Neural progenitor cell (in vitro differentiated cells): ENCODE measurements at regions not wholly inside any gene's neighbourhood (a gene's known extent, or its start where the extent isn't known, plus 50 kb on each side); places are given as distances from the start of the nearest gene placed in this dataset.

Source experiments
- EZH2 ChIP-seq: fragments of 200-600 bp; sonication (generic); IDR thresholded peaks from 2 replicates; pipeline ENCODE4 v1.6.1; 2017; ENCODE audit warnings: antibody characterized with exemption, mild to moderate bottlenecking, moderate library complexity
- EZH2phosphoT487 ChIP-seq: fragments of 200-600 bp; sonication (generic); IDR thresholded peaks from 2 replicates; pipeline ENCODE4 v1.6.1; 2017; ENCODE audit warnings: antibody characterized with exemption
- TF ChIP-seq, protein P1 (sequence below): fragments of 200-600 bp; sonication (generic); IDR thresholded peaks from 2 replicates; pipeline ENCODE4 v1.5.1; 2017; ENCODE audit warnings: antibody characterized with exemption, mild to moderate bottlenecking

DNA sequence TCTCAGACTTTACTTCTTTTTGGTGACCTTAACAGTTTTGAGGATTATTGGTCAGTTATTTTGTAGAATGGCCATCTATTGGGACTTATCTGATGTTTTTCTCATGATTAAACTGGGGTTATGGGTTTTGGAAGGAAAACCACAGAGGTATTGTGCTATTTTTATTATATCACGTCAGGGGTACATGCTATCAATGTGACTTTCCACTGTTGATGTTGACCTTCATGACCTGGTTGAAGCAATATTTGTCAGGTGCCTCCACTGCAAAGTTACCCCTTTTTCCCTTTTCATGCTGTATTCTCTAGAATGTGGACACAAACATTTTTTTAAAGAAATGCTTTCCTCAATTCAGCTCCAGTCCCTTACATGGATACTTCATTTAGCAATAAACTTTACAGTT, 152.8 kb upstream of the TSLP start:
- TF ChIP-seq, protein P1, sequence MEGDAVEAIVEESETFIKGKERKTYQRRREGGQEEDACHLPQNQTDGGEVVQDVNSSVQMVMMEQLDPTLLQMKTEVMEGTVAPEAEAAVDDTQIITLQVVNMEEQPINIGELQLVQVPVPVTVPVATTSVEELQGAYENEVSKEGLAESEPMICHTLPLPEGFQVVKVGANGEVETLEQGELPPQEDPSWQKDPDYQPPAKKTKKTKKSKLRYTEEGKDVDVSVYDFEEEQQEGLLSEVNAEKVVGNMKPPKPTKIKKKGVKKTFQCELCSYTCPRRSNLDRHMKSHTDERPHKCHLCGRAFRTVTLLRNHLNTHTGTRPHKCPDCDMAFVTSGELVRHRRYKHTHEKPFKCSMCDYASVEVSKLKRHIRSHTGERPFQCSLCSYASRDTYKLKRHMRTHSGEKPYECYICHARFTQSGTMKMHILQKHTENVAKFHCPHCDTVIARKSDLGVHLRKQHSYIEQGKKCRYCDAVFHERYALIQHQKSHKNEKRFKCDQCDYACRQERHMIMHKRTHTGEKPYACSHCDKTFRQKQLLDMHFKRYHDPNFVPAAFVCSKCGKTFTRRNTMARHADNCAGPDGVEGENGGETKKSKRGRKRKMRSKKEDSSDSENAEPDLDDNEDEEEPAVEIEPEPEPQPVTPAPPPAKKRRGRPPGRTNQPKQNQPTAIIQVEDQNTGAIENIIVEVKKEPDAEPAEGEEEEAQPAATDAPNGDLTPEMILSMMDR, result no peak
- TF ChIP-seq EZH2, result no peak
- TF ChIP-seq EZH2phosphoT487, result no peak
